ENCODE measurements at regions not wholly inside any gene's neighbourhood (a gene's known extent, or its start where the extent isn't known, plus 50 kb on each side); places are given as distances from the start of the nearest gene placed in this dataset.

- ATAC-seq (no peak), DNase-seq (no peak)
- 82 to 96% methylated on average over 1 of the region's 1 CpG for WGBS, 2 donors
- intact Hi-C loops (cut with DNase I): no loop called here
- Histone ChIP-seq H3K4me1 (no peaks in the 10 kb centered on the region), H3K36me3 (no peaks in the 10 kb centered on the region), H3K4me3 (no peak overlapping the region), H3K9me3 (peaks cover 0 to 5% (median 0%) of the 10 kb centered on the region in 11 donors), H3K27ac (no peak overlapping the region), H3K27me3 (no peaks in the 10 kb centered on the region)
- TF ChIP-seq CTCF (IDR thresholded peaks at IDR 0.05): no peak
Observed at GRCh38 chr11:28938091-28938490, 829.9 kb downstream of the METTL15 start.

GRCh38 chr11:28932940-28933339, 824.8 kb downstream of the METTL15 start:
- no peak for ATAC-seq
- Histone ChIP-seq H3K27me3 (no peaks in the 10 kb centered on the region), H3K4me3 (no peak overlapping the region), H3K27ac (no peak overlapping the region), H3K9me3 (peaks cover 0 to 39% (median 13%) of the 10 kb centered on the region in 11 donors), H3K36me3 (no peaks in the 10 kb centered on the region), H3K4me1 (no peaks in the 10 kb centered on the region)
- intact Hi-C loops (cut with DNase I): no loop called here
- no peak for DNase-seq
- WGBS, 2 donors: 87 to 92% methylated on average over 4 of the region's 4 CpGs
- TF ChIP-seq CTCF (IDR thresholded peaks at IDR 0.05): no peak

GRCh38 chr11:28924004-28924403, 815.8 kb downstream of the METTL15 start:
- H3K9me3 ChIP-seq: peaks cover 0 to 18% (median 0%) of the 10 kb centered on the region in 11 donors
- no peak overlapping the region for H3K27ac ChIP-seq
- no peaks in the 10 kb centered on the region for H3K4me1 ChIP-seq
- intact Hi-C loops (cut with DNase I): no loop called here
- 71 to 81% methylated on average over 2 of the region's 2 CpGs for WGBS, 2 donors
- H3K27me3 ChIP-seq: no peaks in the 10 kb centered on the region
- ATAC-seq (no peak), DNase-seq (no peak)
- H3K36me3 ChIP-seq: no peaks in the 10 kb centered on the region
- no peak for TF ChIP-seq CTCF (IDR thresholded peaks at IDR 0.05)
- no peak overlapping the region for H3K4me3 ChIP-seq

- intact Hi-C loops (cut with DNase I): no loop called here
- Histone ChIP-seq H3K27me3 (no peaks in the 10 kb centered on the region), H3K4me3 (no peak overlapping the region), H3K4me1 (no peaks in the 10 kb centered on the region), H3K9me3 (peaks cover 0 to 6% (median 0%) of the 10 kb centered on the region in 11 donors), H3K36me3 (no peaks in the 10 kb centered on the region), H3K27ac (no peak overlapping the region)
- no peak for TF ChIP-seq CTCF (IDR thresholded peaks at IDR 0.05)
- 15 to 18% methylated on average over 2 of the region's 2 CpGs for WGBS, 2 donors
- no peak for ATAC-seq
- no peak for DNase-seq
Observed at GRCh38 chr11:28922386-28922981, 814.3 kb downstream of the METTL15 start.
